ENCODE measurements at regions not wholly inside any gene's neighbourhood (a gene's known extent, or its start where the extent isn't known, plus 50 kb on each side); places are given as distances from the start of the nearest gene placed in this dataset.

DNA sequence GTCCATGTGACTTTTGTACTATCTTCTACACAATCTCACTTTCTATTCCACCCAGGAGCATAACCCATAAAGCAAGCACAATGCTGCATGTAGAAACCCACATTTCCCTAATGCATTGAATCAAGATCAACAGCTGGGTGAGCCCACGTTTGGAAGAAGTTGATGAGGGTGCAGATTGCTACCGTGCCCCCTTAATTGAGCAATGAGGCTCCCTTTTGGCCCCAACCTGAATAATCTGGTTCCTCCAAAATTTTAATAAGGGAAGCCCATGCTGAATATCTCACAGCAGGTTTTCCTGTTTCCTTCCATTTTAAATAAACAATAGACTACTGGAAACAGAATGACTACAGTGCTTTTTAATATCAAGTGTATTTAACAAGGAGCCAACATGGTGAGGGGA, 403.6 kb upstream of the SGCG start:
- H3K9me2 ChIP-seq (ENCODE audit: low read depth, low read length) = no peaks in the 10 kb centered on the region
- H3K9me3 ChIP-seq (ENCODE audit: low read length) = no peaks in the 10 kb centered on the region
- no peaks in the 10 kb centered on the region for H3K27me3 ChIP-seq (ENCODE audit: insufficient read depth, low read length)
- H3K36me3 ChIP-seq (ENCODE audit: insufficient read depth, low read length) = no peaks in the 10 kb centered on the region
- TF ChIP-seq EZH2 (IDR thresholded peaks at IDR 0.05; ENCODE audit: borderline replicate concordance, low read length) = no peak
- TF ChIP-seq, protein P1, sequence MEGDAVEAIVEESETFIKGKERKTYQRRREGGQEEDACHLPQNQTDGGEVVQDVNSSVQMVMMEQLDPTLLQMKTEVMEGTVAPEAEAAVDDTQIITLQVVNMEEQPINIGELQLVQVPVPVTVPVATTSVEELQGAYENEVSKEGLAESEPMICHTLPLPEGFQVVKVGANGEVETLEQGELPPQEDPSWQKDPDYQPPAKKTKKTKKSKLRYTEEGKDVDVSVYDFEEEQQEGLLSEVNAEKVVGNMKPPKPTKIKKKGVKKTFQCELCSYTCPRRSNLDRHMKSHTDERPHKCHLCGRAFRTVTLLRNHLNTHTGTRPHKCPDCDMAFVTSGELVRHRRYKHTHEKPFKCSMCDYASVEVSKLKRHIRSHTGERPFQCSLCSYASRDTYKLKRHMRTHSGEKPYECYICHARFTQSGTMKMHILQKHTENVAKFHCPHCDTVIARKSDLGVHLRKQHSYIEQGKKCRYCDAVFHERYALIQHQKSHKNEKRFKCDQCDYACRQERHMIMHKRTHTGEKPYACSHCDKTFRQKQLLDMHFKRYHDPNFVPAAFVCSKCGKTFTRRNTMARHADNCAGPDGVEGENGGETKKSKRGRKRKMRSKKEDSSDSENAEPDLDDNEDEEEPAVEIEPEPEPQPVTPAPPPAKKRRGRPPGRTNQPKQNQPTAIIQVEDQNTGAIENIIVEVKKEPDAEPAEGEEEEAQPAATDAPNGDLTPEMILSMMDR (IDR thresholded peaks at IDR 0.05; ENCODE audit: low read length) = no peak
- H3K4me3 ChIP-seq (ENCODE audit: low read depth, low read length, poor library complexity, severe bottlenecking) = no peak overlapping the region
- H3K4me2 ChIP-seq (ENCODE audit: low read length) = no peak overlapping the region
- H3K4me1 ChIP-seq (ENCODE audit: insufficient read depth, low read length, severe bottlenecking) = no peaks in the 10 kb centered on the region
- H3K9ac ChIP-seq (ENCODE audit: low read length) = no peak overlapping the region
- H3K27ac ChIP-seq (ENCODE audit: low read depth, low read length, poor library complexity, severe bottlenecking) = no peak overlapping the region
- no peaks in the 10 kb centered on the region for H3K79me2 ChIP-seq (ENCODE audit: insufficient read depth, low read length)
- H2AFZ ChIP-seq (ENCODE audit: low read length) = no peak overlapping the region
- H4K20me1 ChIP-seq (ENCODE audit: insufficient read depth, low read length) = no peaks in the 10 kb centered on the region
- H3F3A ChIP-seq (ENCODE audit: insufficient read depth, low read length) = no peaks in the 10 kb centered on the region

DNA sequence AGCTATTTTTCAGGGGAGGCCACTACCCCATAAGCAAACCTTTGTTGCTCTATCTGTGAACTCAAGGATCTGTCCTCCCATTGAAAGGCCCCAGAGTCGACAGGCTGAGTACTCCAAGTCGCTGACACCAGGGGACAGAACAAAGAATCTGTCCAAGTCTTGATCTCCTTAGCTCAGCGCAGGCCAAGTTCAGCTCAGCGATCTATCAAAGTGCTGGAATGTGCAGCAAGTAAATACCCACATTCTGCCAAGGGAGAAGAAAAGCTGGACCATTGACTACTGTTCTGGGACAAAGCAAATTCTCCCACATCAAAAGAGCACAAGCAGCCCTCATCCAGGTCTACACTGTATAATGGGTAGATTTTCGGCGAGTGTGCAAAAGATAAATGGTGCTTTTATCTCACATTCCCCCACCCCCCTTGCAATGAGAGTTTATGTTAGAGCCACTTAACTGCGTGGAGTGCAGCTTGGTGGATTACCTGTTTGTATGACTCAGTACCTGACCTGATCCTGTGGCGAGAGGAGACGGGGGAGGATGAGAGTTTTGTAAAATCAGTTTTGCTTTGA, 391.7 kb upstream of the SGCG start:
- Histone ChIP-seq H3K9ac (ENCODE audit: low read length) (no peak overlapping the region), H3K4me3 (ENCODE audit: low read depth, low read length, poor library complexity, severe bottlenecking) (no peak overlapping the region), H3K27ac (ENCODE audit: low read depth, low read length, poor library complexity, severe bottlenecking) (no peak overlapping the region), H3K4me2 (ENCODE audit: low read length) (no peak overlapping the region), H4K20me1 (ENCODE audit: insufficient read depth, low read length) (no peaks in the 10 kb centered on the region), H3K79me2 (ENCODE audit: insufficient read depth, low read length) (no peaks in the 10 kb centered on the region), H3F3A (ENCODE audit: insufficient read depth, low read length) (no peaks in the 10 kb centered on the region), H3K9me2 (ENCODE audit: low read depth, low read length) (no peaks in the 10 kb centered on the region), H3K4me1 (ENCODE audit: insufficient read depth, low read length, severe bottlenecking) (no peaks in the 10 kb centered on the region), H3K27me3 (ENCODE audit: insufficient read depth, low read length) (no peaks in the 10 kb centered on the region), H3K36me3 (ENCODE audit: insufficient read depth, low read length) (no peaks in the 10 kb centered on the region), H3K9me3 (ENCODE audit: low read length) (no peaks in the 10 kb centered on the region), H2AFZ (ENCODE audit: low read length) (no peak overlapping the region)
- TF ChIP-seq, protein P1 (IDR thresholded peaks at IDR 0.05; ENCODE audit: low read length) = no peak
- no peak for TF ChIP-seq EZH2 (IDR thresholded peaks at IDR 0.05; ENCODE audit: borderline replicate concordance, low read length)

DNA sequence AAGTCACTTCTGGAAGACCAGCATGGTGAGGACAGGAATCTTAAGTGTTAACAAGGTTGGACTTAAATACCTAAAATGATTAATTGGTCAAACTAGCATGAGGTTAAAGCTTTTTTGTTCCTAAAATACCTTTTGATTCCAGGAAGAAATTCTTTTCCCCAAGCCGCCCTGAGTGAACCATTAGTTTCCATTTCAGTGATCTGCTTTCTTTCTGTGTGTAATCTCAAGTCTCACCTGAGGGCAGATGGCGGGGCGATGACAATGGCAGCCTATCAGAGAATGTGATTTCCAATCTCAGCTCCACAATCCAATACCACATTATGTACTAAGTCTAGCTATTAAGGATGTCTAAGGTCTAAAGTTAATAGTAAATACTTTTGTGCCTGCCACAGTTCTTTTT, 390.9 kb upstream of the SGCG start:
- no peaks in the 10 kb centered on the region for H3K4me1 ChIP-seq (ENCODE audit: insufficient read depth, low read length, severe bottlenecking)
- no peaks in the 10 kb centered on the region for H3K9me3 ChIP-seq (ENCODE audit: low read length)
- no peaks in the 10 kb centered on the region for H3K9me2 ChIP-seq (ENCODE audit: low read depth, low read length)
- H3K4me3 ChIP-seq (ENCODE audit: low read depth, low read length, poor library complexity, severe bottlenecking) = no peak overlapping the region
- H3F3A ChIP-seq (ENCODE audit: insufficient read depth, low read length) = no peaks in the 10 kb centered on the region
- no peaks in the 10 kb centered on the region for H3K79me2 ChIP-seq (ENCODE audit: insufficient read depth, low read length)
- H3K4me2 ChIP-seq (ENCODE audit: low read length) = no peak overlapping the region
- TF ChIP-seq, protein P1 (IDR thresholded peaks at IDR 0.05; ENCODE audit: low read length) = no peak
- no peak for TF ChIP-seq EZH2 (IDR thresholded peaks at IDR 0.05; ENCODE audit: borderline replicate concordance, low read length)
- H3K9ac ChIP-seq (ENCODE audit: low read length) = no peak overlapping the region
- H4K20me1 ChIP-seq (ENCODE audit: insufficient read depth, low read length) = no peaks in the 10 kb centered on the region
- no peak overlapping the region for H3K27ac ChIP-seq (ENCODE audit: low read depth, low read length, poor library complexity, severe bottlenecking)
- H3K36me3 ChIP-seq (ENCODE audit: insufficient read depth, low read length) = no peaks in the 10 kb centered on the region
- H2AFZ ChIP-seq (ENCODE audit: low read length) = no peak overlapping the region
- H3K27me3 ChIP-seq (ENCODE audit: insufficient read depth, low read length) = no peaks in the 10 kb centered on the region
